Skeletal muscle satellite cell (primary cell): ENCODE measurements at regions not wholly inside any gene's neighbourhood (a gene's known extent, or its start where the extent isn't known, plus 50 kb on each side); places are given as distances from the start of the nearest gene placed in this dataset.

Experiments
- H3K27me3 ChIP-seq: 2 replicates; pipeline ENCODE4 v1.7.0; 2013; ENCODE audit warnings: low read length; ENCODE audit not compliant: control insufficient read depth, insufficient read depth
- H3K36me3 ChIP-seq: 2 replicates; pipeline ENCODE4 v1.7.0; 2013; ENCODE audit warnings: mild to moderate bottlenecking, control low read depth, low read length; ENCODE audit not compliant: insufficient read depth
- H3K4me1 ChIP-seq: 2 replicates; pipeline ENCODE4 v1.7.0; 2013; ENCODE audit warnings: low read length; ENCODE audit not compliant: control insufficient read depth, insufficient read depth
- H3K4me2 ChIP-seq: 2 replicates; pipeline ENCODE4 v1.7.0; 2013; ENCODE audit warnings: mild to moderate bottlenecking, low read length
- H3K4me3 ChIP-seq: 2 replicates; pipeline ENCODE4 v1.7.0; 2013; ENCODE audit warnings: low read length
- H3K9ac ChIP-seq: 2 replicates; pipeline ENCODE4 v1.7.0; 2013; ENCODE audit warnings: mild to moderate bottlenecking, low read depth, low read length, moderate library complexity
- H3K9me3 ChIP-seq: replicated peaks from 2 replicates; pipeline ENCODE4 v1.7.0; 2013; ENCODE audit warnings: mild to moderate bottlenecking, control low read depth, low read length

GRCh38 chr6:33967966-33968724, 164.3 kb upstream of the MLN start:
- Histone ChIP-seq H3K27me3 (peaks cover 57% of the 10 kb centered on the region), H3K9me3 (no peaks in the 10 kb centered on the region), H3K4me1 (no peaks in the 10 kb centered on the region)

GRCh38 chr6:33967265-33967767, 163.5 kb upstream of the MLN start:
- Histone ChIP-seq H3K9ac (no peak overlapping the region), H3K9me3 (no peaks in the 10 kb centered on the region), H3K4me1 (no peaks in the 10 kb centered on the region), H3K4me2 (no peak overlapping the region), H3K4me3 (no peak overlapping the region), H3K27me3 (peaks cover 53% of the 10 kb centered on the region), H3K36me3 (no peaks in the 10 kb centered on the region)

More at GRCh38 chr6:33967966-33968724, 164.3 kb upstream of the MLN start:
- Histone ChIP-seq H3K4me3 (no peak overlapping the region), H3K9ac (no peak overlapping the region), H3K36me3 (no peaks in the 10 kb centered on the region), H3K4me2 (no peak overlapping the region)

- H3K4me3 ChIP-seq: no peak overlapping the region
- no peaks in the 10 kb centered on the region for H3K36me3 ChIP-seq
- H3K9ac ChIP-seq: no peak overlapping the region
- no peaks in the 10 kb centered on the region for H3K9me3 ChIP-seq
- H3K4me2 ChIP-seq: no peak overlapping the region
- H3K4me1 ChIP-seq: no peaks in the 10 kb centered on the region
- H3K27me3 ChIP-seq: peaks cover 47% of the 10 kb centered on the region
Observed at GRCh38 chr6:33966536-33966935, 162.7 kb upstream of the MLN start.

GRCh38 chr6:33965766-33966165, 162.0 kb upstream of the MLN start:
- H3K9ac ChIP-seq: no peak overlapping the region

GRCh38 chr6:33964387-33964786, 160.6 kb upstream of the MLN start:
- Histone ChIP-seq H3K4me3 (no peak overlapping the region), H3K9me3 (no peaks in the 10 kb centered on the region), H3K9ac (no peak overlapping the region), H3K4me2 (no peak overlapping the region), H3K4me1 (no peaks in the 10 kb centered on the region), H3K36me3 (no peaks in the 10 kb centered on the region), H3K27me3 (peaks cover 66% of the 10 kb centered on the region)

More at GRCh38 chr6:33965766-33966165, 162.0 kb upstream of the MLN start:
- peaks cover 53% of the 10 kb centered on the region for H3K27me3 ChIP-seq
- no peak overlapping the region for H3K4me3 ChIP-seq
- H3K9me3 ChIP-seq: no peaks in the 10 kb centered on the region
- no peak overlapping the region for H3K4me2 ChIP-seq
- H3K4me1 ChIP-seq: no peaks in the 10 kb centered on the region
- no peaks in the 10 kb centered on the region for H3K36me3 ChIP-seq

GRCh38 chr6:33963136-33963750, 159.4 kb upstream of the MLN start:
- no peaks in the 10 kb centered on the region for H3K9me3 ChIP-seq
- no peaks in the 10 kb centered on the region for H3K36me3 ChIP-seq
- H3K4me3 ChIP-seq: no peak overlapping the region
- no peak overlapping the region for H3K4me2 ChIP-seq
- no peak overlapping the region for H3K9ac ChIP-seq
- no peaks in the 10 kb centered on the region for H3K4me1 ChIP-seq
- peaks cover 69% of the 10 kb centered on the region for H3K27me3 ChIP-seq

GRCh38 chr6:33962246-33963027, 158.6 kb upstream of the MLN start:
- Histone ChIP-seq H3K36me3 (no peaks in the 10 kb centered on the region), H3K27me3 (peaks cover 66% of the 10 kb centered on the region), H3K4me1 (no peaks in the 10 kb centered on the region), H3K4me2 (no peak overlapping the region), H3K9me3 (no peaks in the 10 kb centered on the region), H3K9ac (no peak overlapping the region), H3K4me3 (no peak overlapping the region)

GRCh38 chr6:33961691-33962090, 157.9 kb upstream of the MLN start:
- H3K27me3 ChIP-seq: peaks cover 59% of the 10 kb centered on the region
- H3K4me2 ChIP-seq: no peak overlapping the region

GRCh38 chr6:33960345-33961313, 156.8 kb upstream of the MLN start:
- Histone ChIP-seq H3K27me3 (peaks cover 55% of the 10 kb centered on the region), H3K4me2 (no peak overlapping the region), H3K36me3 (no peaks in the 10 kb centered on the region), H3K4me3 (no peak overlapping the region), H3K4me1 (no peaks in the 10 kb centered on the region), H3K9me3 (no peaks in the 10 kb centered on the region), H3K9ac (no peak overlapping the region)

More at GRCh38 chr6:33961691-33962090, 157.9 kb upstream of the MLN start:
- H3K4me3 ChIP-seq: no peak overlapping the region
- H3K9me3 ChIP-seq: no peaks in the 10 kb centered on the region
- H3K4me1 ChIP-seq: no peaks in the 10 kb centered on the region
- no peak overlapping the region for H3K9ac ChIP-seq
- H3K36me3 ChIP-seq: no peaks in the 10 kb centered on the region

GRCh38 chr6:33959661-33960344, 156.0 kb upstream of the MLN start:
- Histone ChIP-seq H3K9me3 (no peaks in the 10 kb centered on the region), H3K4me3 (no peak overlapping the region), H3K9ac (no peak overlapping the region), H3K4me1 (no peaks in the 10 kb centered on the region), H3K27me3 (peaks cover 57% of the 10 kb centered on the region), H3K36me3 (no peaks in the 10 kb centered on the region), H3K4me2 (no peak overlapping the region)
